ENCODE measurements at regions not wholly inside any gene's neighbourhood (a gene's known extent, or its start where the extent isn't known, plus 50 kb on each side); places are given as distances from the start of the nearest gene placed in this dataset.

DNA sequence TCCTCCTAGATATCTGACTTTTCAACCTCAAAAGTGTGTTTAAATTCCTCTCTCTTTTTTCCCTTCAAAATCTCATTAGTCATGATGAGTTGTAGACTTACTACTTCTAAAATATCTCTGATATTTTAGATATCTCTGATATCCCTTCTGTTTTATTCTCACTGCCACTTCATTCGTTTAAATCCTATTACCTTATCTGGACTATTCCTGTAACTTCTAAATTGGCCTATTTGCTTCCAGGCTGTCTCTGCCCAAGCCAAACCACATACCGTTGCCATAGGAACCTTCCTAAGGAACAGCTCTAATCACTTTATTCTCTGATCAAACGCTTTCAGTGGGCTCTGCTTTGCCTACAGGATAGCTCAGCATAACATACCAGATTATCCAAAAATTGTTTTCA is 333.1 kb upstream of the CHRM3 start:
- intact Hi-C loops (cut with DNase I): no loop called here
- H3K36me3 ChIP-seq: no peaks in the 10 kb centered on the region
- DNase-seq (ENCODE audit: extremely low spot score in 2 of 2): no peak
- no peak overlapping the region for H3K4me3 ChIP-seq
- TF ChIP-seq POLR2A (IDR thresholded peaks at IDR 0.05): no peak
- TF ChIP-seq, protein P1, sequence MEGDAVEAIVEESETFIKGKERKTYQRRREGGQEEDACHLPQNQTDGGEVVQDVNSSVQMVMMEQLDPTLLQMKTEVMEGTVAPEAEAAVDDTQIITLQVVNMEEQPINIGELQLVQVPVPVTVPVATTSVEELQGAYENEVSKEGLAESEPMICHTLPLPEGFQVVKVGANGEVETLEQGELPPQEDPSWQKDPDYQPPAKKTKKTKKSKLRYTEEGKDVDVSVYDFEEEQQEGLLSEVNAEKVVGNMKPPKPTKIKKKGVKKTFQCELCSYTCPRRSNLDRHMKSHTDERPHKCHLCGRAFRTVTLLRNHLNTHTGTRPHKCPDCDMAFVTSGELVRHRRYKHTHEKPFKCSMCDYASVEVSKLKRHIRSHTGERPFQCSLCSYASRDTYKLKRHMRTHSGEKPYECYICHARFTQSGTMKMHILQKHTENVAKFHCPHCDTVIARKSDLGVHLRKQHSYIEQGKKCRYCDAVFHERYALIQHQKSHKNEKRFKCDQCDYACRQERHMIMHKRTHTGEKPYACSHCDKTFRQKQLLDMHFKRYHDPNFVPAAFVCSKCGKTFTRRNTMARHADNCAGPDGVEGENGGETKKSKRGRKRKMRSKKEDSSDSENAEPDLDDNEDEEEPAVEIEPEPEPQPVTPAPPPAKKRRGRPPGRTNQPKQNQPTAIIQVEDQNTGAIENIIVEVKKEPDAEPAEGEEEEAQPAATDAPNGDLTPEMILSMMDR (IDR thresholded peaks at IDR 0.05): no peak
- TF ChIP-seq POLR2AphosphoS5 (IDR thresholded peaks at IDR 0.05; ENCODE audit: insufficient read depth in 1 of 2, low read depth in 1 of 2): no peak
- no peaks in the 10 kb centered on the region for H3K27me3 ChIP-seq
- no peak overlapping the region for H3K27ac ChIP-seq
- no peaks in the 10 kb centered on the region for H3K9me3 ChIP-seq
- H3K4me1 ChIP-seq: no peaks in the 10 kb centered on the region

DNA sequence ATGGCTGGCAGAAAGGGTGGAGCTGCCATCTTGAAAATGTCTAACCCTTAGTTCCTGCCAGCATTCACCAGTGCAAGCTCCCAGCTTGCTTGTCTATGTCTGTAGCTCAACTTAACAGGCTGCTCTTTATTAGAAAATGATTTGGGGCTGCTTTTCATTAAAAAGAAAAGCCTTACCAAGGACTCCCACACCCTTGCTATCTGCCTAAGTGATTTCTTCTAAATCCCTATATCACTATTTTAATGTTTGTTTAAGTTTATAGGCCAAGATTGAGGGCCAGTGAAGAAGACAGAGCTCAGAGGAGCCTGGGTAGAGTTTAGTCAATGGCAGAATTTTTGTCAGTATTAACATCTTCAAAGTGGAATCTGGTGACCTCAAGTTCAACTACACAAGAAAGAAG is 336.8 kb upstream of the CHRM3 start:
- Histone ChIP-seq H3K9me3 (no peaks in the 10 kb centered on the region), H3K27ac (no peak overlapping the region), H3K36me3 (no peaks in the 10 kb centered on the region), H3K4me3 (no peak overlapping the region), H3K4me1 (no peaks in the 10 kb centered on the region), H3K27me3 (no peaks in the 10 kb centered on the region)
- TF ChIP-seq, protein P1 (IDR thresholded peaks at IDR 0.05): no peak
- TF ChIP-seq POLR2AphosphoS5 (IDR thresholded peaks at IDR 0.05; ENCODE audit: insufficient read depth in 1 of 2, low read depth in 1 of 2): no peak
- TF ChIP-seq POLR2A (IDR thresholded peaks at IDR 0.05): no peak
- DNase-seq (ENCODE audit: extremely low spot score in 2 of 2): no peak
- intact Hi-C loops (cut with DNase I): no loop called here

- DNase-seq (ENCODE audit: extremely low spot score in 2 of 2): no peak
- intact Hi-C loops (cut with DNase I): no loop called here
- no peak for TF ChIP-seq POLR2AphosphoS5 (IDR thresholded peaks at IDR 0.05; ENCODE audit: insufficient read depth in 1 of 2, low read depth in 1 of 2)
- TF ChIP-seq, protein P1 (IDR thresholded peaks at IDR 0.05): no peak
- no peak for TF ChIP-seq POLR2A (IDR thresholded peaks at IDR 0.05)
- H3K27ac ChIP-seq: no peak overlapping the region
- no peaks in the 10 kb centered on the region for H3K9me3 ChIP-seq
- H3K36me3 ChIP-seq: no peaks in the 10 kb centered on the region
- H3K4me1 ChIP-seq: no peaks in the 10 kb centered on the region
- H3K27me3 ChIP-seq: no peaks in the 10 kb centered on the region
- H3K4me3 ChIP-seq: no peak overlapping the region
These were observed 341.5 kb upstream of the CHRM3 start for GRCh38 chr1:239044829-239045228.

GRCh38 chr1:239040523-239040922 is 345.8 kb upstream of the CHRM3 start:
- intact Hi-C loops (cut with DNase I): no loop called here
- no peaks in the 10 kb centered on the region for H3K36me3 ChIP-seq
- DNase-seq (ENCODE audit: extremely low spot score in 2 of 2): no peak
- H3K27ac ChIP-seq: no peak overlapping the region
- TF ChIP-seq POLR2AphosphoS5 (IDR thresholded peaks at IDR 0.05; ENCODE audit: insufficient read depth in 1 of 2, low read depth in 1 of 2) (no peak), POLR2A (IDR thresholded peaks at IDR 0.05) (no peak)
- TF ChIP-seq, protein P1 (IDR thresholded peaks at IDR 0.05): no peak
- no peak overlapping the region for H3K4me3 ChIP-seq
- no peaks in the 10 kb centered on the region for H3K4me1 ChIP-seq
- no peaks in the 10 kb centered on the region for H3K27me3 ChIP-seq
- H3K9me3 ChIP-seq: no peaks in the 10 kb centered on the region

DNA sequence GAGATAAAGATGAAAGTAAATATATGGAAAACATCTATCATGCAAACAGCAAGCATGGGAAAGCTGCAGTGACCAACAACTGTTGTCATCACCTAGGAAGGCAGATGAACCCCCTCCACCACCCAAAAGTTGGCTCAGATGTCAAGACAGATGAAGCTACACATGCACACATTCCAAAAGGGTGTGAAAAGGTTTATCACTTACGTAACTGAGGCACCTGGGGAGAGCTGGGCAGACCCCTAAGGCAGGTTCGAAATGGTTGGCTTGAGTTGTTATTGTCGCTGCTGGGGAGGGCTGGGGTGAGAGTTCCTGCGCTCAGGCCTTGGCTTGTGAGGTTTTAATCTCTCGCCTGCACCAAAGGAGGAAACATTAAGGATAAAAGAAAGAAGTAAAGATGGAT is 355.1 kb upstream of the CHRM3 start:
- intact Hi-C loops (cut with DNase I): no loop called here
- Histone ChIP-seq H3K9me3 (no peaks in the 10 kb centered on the region), H3K4me3 (no peak overlapping the region), H3K4me1 (no peaks in the 10 kb centered on the region), H3K27ac (no peak overlapping the region), H3K36me3 (no peaks in the 10 kb centered on the region), H3K27me3 (no peaks in the 10 kb centered on the region)
- DNase-seq (ENCODE audit: extremely low spot score in 2 of 2): no peak
- TF ChIP-seq POLR2AphosphoS5 (IDR thresholded peaks at IDR 0.05; ENCODE audit: insufficient read depth in 1 of 2, low read depth in 1 of 2) (no peak), POLR2A (IDR thresholded peaks at IDR 0.05) (no peak)
- TF ChIP-seq, protein P1 (IDR thresholded peaks at IDR 0.05): no peak

Data from vagina (tissue), 2 donors.